Peyer's patch (tissue), 4 donors: ENCODE measurements at regions not wholly inside any gene's neighbourhood (a gene's known extent, or its start where the extent isn't known, plus 50 kb on each side); places are given as distances from the start of the nearest gene placed in this dataset.

ENCODE experiments used
- POLR2A ChIP-seq, 2 donors: fragments of 450-650 bp; IDR thresholded peaks; one replicate each; pipeline ENCODE4 v1.5.1; 2017; ENCODE audit warnings: antibody characterized with exemption in 2 of 2, mild to moderate bottlenecking in 2 of 2, moderate library complexity in 2 of 2
- TF ChIP-seq, protein P1 (sequence below), 6 experiments: fragments of 450-650 bp in 4 of 6; fragments of 200-600 bp in 2 of 6; sonication (generic) in 1 of 6; IDR thresholded peaks; one replicate each; pipeline ENCODE4 v1.5.1; 2017 to 2019; ENCODE audit warnings: antibody characterized with exemption in 6 of 6, mild to moderate bottlenecking in 3 of 6, moderate library complexity in 1 of 6

DNA sequence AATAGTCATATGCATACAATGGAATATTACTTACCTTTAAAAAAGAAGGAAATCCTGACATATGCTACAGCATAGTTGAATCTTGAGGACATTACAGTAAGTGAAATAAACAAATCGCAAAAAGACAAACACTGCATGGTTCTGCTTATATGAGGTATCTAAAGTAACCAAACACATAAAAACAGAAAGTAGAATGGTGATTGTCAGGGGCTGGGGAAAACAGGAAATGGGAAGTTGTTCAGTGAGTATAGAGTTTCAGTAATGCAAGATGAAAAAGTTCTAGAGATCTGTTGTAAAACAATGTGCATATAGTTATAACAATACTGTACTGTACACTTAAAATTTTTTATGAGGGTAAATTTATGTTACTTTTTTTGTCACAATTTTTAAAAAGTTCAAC, 219.4 kb downstream of the KLF5 start:
- TF ChIP-seq, protein P1, sequence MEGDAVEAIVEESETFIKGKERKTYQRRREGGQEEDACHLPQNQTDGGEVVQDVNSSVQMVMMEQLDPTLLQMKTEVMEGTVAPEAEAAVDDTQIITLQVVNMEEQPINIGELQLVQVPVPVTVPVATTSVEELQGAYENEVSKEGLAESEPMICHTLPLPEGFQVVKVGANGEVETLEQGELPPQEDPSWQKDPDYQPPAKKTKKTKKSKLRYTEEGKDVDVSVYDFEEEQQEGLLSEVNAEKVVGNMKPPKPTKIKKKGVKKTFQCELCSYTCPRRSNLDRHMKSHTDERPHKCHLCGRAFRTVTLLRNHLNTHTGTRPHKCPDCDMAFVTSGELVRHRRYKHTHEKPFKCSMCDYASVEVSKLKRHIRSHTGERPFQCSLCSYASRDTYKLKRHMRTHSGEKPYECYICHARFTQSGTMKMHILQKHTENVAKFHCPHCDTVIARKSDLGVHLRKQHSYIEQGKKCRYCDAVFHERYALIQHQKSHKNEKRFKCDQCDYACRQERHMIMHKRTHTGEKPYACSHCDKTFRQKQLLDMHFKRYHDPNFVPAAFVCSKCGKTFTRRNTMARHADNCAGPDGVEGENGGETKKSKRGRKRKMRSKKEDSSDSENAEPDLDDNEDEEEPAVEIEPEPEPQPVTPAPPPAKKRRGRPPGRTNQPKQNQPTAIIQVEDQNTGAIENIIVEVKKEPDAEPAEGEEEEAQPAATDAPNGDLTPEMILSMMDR (IDR thresholded peaks at IDR 0.05): no peak
- TF ChIP-seq POLR2A (IDR thresholded peaks at IDR 0.05): no peak
